ENCODE measurements at regions not wholly inside any gene's neighbourhood (a gene's known extent, or its start where the extent isn't known, plus 50 kb on each side); places are given as distances from the start of the nearest gene placed in this dataset.

GRCh38 chr13:73945382-73945781, 188.8 kb downstream of the KLF12 start:
- Histone ChIP-seq H3K27ac (no peak overlapping the region), H3K4me1 (peaks cover 0 to 18% (median 7%) of the 10 kb centered on the region in 4 donors), H3K4me3 (no peak overlapping the region), H3K27me3 (no peaks in the 10 kb centered on the region), H3K36me3 (peaks cover 0 to 5% (median 0%) of the 10 kb centered on the region in 3 donors), H3K9me3 (no peaks in the 10 kb centered on the region)
- 39 to 46% methylated on average over 3 of the region's 3 CpGs for WGBS, 2 donors
- no peak for DNase-seq (ENCODE audit: low spot score in 2 of 2)
- TF ChIP-seq, protein P1, sequence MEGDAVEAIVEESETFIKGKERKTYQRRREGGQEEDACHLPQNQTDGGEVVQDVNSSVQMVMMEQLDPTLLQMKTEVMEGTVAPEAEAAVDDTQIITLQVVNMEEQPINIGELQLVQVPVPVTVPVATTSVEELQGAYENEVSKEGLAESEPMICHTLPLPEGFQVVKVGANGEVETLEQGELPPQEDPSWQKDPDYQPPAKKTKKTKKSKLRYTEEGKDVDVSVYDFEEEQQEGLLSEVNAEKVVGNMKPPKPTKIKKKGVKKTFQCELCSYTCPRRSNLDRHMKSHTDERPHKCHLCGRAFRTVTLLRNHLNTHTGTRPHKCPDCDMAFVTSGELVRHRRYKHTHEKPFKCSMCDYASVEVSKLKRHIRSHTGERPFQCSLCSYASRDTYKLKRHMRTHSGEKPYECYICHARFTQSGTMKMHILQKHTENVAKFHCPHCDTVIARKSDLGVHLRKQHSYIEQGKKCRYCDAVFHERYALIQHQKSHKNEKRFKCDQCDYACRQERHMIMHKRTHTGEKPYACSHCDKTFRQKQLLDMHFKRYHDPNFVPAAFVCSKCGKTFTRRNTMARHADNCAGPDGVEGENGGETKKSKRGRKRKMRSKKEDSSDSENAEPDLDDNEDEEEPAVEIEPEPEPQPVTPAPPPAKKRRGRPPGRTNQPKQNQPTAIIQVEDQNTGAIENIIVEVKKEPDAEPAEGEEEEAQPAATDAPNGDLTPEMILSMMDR (IDR thresholded peaks at IDR 0.05), result peak in 1 of 5 experiments; percentile 13
- TF ChIP-seq EP300 (IDR thresholded peaks at IDR 0.05) (no peak), POLR2A (IDR thresholded peaks at IDR 0.05) (no peak)

DNA sequence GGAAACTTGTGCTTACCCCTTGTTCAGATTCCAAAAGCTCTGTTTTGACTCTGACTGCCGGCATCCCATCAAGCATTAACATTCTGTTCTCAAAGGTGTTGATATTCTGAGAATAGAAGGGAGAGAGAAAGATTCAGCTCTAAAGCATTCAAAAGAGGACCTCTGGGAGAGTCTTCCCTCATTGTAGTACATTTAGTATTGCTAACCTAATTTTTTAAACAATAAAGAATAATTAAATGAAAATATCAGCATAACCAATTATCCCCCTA, 190.3 kb downstream of the KLF12 start:
- peaks cover 0 to 18% (median 7%) of the 10 kb centered on the region in 4 donors for H3K4me1 ChIP-seq
- TF ChIP-seq, protein P1 (IDR thresholded peaks at IDR 0.05), result no peak
- TF ChIP-seq POLR2A (IDR thresholded peaks at IDR 0.05) (no peak), EP300 (IDR thresholded peaks at IDR 0.05) (no peak)
- no peaks in the 10 kb centered on the region for H3K27me3 ChIP-seq
- H3K27ac ChIP-seq, result no peak overlapping the region
- 21 to 40% methylated on average over 1 of the region's 1 CpG for WGBS, 2 donors
- H3K36me3 ChIP-seq, result peaks cover 0 to 5% (median 0%) of the 10 kb centered on the region in 3 donors
- no peak for DNase-seq (ENCODE audit: low spot score in 2 of 2)
- H3K4me3 ChIP-seq, result no peak overlapping the region
- no peaks in the 10 kb centered on the region for H3K9me3 ChIP-seq

DNA sequence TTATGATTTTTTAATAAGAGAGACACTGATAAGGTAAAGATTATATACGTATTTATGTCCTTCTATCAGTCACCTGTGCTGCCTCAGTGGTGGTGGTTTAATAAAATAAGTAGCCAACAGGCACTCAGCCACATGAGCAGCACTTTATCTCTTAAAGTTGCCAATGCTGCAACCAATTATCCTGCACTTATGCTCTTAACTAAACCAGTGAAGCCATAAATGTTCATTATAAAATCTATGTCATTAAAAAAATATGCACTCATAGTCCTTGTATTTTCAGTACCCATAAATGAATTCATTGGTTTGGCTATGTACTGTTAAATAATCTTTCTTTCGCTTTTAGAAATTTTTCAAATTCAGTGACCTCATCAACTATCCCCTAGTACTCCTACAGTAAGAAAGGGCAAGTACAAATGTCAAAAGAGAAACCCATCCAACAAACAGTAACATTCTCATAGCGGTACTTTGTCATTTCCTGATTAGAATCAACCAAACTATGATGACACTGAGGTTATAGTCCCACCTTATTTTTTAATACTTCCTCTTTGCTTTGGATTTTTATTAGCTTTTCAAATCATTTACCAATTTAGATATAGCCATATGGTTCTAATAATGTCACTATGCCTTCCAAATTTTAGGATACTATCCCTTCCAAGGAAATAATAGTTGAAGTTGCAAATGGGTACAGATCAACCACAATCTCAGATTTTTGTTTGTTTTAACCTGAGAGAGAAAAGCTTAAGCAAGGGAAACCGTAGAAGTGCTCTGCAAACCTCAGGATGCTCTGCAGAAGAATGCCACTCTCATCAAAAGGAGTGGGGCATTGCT, 190.9 kb downstream of the KLF12 start:
- Histone ChIP-seq H3K4me1 (peaks cover 0 to 21% (median 7%) of the 10 kb centered on the region in 4 donors), H3K4me3 (no peak overlapping the region), H3K9me3 (no peaks in the 10 kb centered on the region), H3K27me3 (no peaks in the 10 kb centered on the region), H3K27ac (no peak overlapping the region), H3K36me3 (peaks cover 0 to 5% (median 0%) of the 10 kb centered on the region in 3 donors)
- 54% methylated on average over 4 of the region's 4 CpGs for WGBS, 2 donors
- TF ChIP-seq POLR2A (IDR thresholded peaks at IDR 0.05) (no peak), EP300 (IDR thresholded peaks at IDR 0.05) (no peak)
- TF ChIP-seq, protein P1 (IDR thresholded peaks at IDR 0.05), result no peak
- DNase-seq (ENCODE audit: low spot score in 2 of 2), result no peak

DNA sequence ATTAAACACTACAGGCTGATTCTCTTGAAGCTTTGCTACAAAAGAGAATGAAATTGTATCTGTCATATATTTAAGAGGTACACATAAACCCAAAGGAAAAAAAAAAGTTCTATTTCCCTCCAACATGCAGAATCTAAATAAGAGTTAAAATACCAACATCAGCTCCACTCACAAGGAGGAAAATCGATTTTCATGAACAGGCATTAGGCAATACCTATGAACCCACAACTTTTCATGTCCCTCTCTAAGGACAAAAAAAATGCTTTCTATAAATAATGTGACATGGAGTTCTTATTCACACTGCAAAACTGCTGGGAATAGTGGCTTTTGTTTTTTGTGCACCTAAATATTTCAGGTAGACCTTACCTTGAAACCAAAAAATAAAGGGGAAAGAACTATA, 192.5 kb downstream of the KLF12 start:
- Histone ChIP-seq H3K4me1 (peaks cover 0 to 22% (median 7%) of the 10 kb centered on the region in 4 donors), H3K27me3 (no peaks in the 10 kb centered on the region), H3K36me3 (peaks cover 0 to 5% (median 0%) of the 10 kb centered on the region in 3 donors), H3K9me3 (no peaks in the 10 kb centered on the region), H3K27ac (no peak overlapping the region), H3K4me3 (no peak overlapping the region)
- TF ChIP-seq, protein P1 (IDR thresholded peaks at IDR 0.05), result no peak
- no peak for TF ChIP-seq EP300 (IDR thresholded peaks at IDR 0.05)
- TF ChIP-seq POLR2A (IDR thresholded peaks at IDR 0.05), result no peak
- no peak for DNase-seq (ENCODE audit: low spot score in 2 of 2)
- 89 to 93% methylated on average over 1 of the region's 1 CpG for WGBS, 2 donors

DNA sequence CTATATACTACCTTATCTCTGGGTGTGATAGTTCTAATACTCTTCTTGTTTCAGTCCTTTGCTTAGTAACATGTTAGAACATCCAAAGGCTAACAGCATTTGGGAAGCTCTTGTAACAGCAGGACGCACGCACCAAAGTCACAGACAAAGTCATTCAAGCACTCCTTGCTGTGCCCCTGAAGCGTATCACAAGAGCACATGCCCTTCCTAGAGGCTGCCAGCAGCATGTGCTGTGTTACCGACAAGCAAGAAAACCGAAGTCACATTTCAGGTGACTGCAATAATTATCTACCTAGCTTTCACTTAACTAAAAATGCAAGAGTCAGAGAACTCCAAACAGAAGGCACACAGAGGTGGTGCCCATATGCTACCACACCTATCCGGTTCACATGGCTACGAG, 194.1 kb downstream of the KLF12 start:
- 82 to 99% methylated on average over 7 of the region's 7 CpGs for WGBS, 2 donors
- H3K36me3 ChIP-seq, result peaks cover 0 to 5% (median 0%) of the 10 kb centered on the region in 3 donors
- no peak for DNase-seq (ENCODE audit: low spot score in 2 of 2)
- no peak overlapping the region for H3K27ac ChIP-seq
- H3K4me3 ChIP-seq, result no peak overlapping the region
- no peaks in the 10 kb centered on the region for H3K9me3 ChIP-seq
- H3K27me3 ChIP-seq, result no peaks in the 10 kb centered on the region
- TF ChIP-seq, protein P1 (IDR thresholded peaks at IDR 0.05), result no peak
- TF ChIP-seq POLR2A (IDR thresholded peaks at IDR 0.05), result no peak
- TF ChIP-seq EP300 (IDR thresholded peaks at IDR 0.05), result no peak
- H3K4me1 ChIP-seq, result peaks cover 0 to 14% (median 7%) of the 10 kb centered on the region in 4 donors
